Transverse colon (tissue), 4 donors: ENCODE measurements at regions not wholly inside any gene's neighbourhood (a gene's known extent, or its start where the extent isn't known, plus 50 kb on each side); places are given as distances from the start of the nearest gene placed in this dataset.

ENCODE experiments used
- EP300 ChIP-seq: sonication (generic); formaldehyde crosslinking; IDR thresholded peaks from one replicate; pipeline ENCODE4 v1.6.1; 2017; ENCODE audit warnings: antibody characterized with exemption, low read depth
- POLR2A ChIP-seq: fragments of 450-650 bp; IDR thresholded peaks from one replicate; pipeline ENCODE4 v1.6.1; 2016; ENCODE audit warnings: antibody characterized with exemption, mild to moderate bottlenecking, moderate library complexity
- POLR2AphosphoS5 ChIP-seq, 3 donors: sonication (generic); formaldehyde crosslinking; IDR thresholded peaks; one replicate each; pipeline ENCODE4 v1.6.1; 2016; ENCODE audit warnings: antibody characterized with exemption in 3 of 3
- TF ChIP-seq, protein P1 (sequence below), 5 experiments: fragments of 200-600 bp in 3 of 5; fragments of 450-650 bp in 2 of 5; sonication (generic) in 3 of 5; IDR thresholded peaks; 1 replicate in 2 of 5; 2 replicates in 3 of 5; pipeline ENCODE4 v1.5.1; 2016 to 2017; ENCODE audit warnings: antibody characterized with exemption in 5 of 5, inconsistent platforms in 3 of 5, mild to moderate bottlenecking in 2 of 5, moderate library complexity in 1 of 5

DNA sequence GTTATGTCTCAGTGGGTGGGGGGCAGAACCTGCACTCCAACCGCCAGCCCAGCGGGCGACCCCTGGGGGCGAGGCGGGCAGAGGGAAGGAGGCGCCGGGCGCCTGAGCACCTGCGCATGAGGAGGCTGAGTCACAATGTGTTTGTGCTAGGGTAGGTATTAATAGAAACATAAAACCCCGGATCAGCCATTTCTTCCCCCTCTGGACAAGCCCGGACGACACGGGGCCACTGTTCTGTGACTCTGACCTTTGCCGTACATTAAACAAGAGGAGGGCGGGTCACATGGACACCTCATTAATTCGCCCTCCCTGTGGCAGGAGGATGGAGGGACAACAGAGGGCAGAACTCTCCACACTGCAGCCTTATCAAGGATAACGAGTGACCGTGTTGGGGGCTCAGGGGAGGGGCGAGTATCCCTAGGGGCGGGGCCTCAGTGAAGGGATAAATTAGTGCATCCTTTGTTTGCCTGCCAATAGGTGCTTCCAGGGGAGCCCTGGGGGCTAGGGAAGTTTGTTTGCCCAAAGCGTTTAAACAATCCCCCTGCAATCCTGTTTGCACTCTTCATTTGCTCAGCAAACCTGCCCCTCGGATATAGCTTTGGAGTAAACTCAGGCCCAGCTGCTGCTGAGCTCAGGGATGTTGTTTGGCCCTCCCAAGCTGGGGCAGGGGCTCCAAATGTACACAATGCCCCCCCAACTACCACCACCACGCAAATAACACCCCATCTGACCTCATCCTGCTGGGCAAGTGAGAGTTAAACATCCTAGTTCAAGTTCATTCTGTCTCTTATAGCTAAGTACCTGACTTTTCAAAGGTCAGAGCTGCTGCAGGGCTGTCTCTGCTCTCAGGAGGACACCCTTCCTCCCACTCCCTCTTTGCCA, 171.2 kb upstream of the GLI2 start:
- TF ChIP-seq POLR2A (no peak), POLR2AphosphoS5 (IDR thresholded peaks at IDR 0.05) (no peak), EP300 (no peak)
- TF ChIP-seq, protein P1, sequence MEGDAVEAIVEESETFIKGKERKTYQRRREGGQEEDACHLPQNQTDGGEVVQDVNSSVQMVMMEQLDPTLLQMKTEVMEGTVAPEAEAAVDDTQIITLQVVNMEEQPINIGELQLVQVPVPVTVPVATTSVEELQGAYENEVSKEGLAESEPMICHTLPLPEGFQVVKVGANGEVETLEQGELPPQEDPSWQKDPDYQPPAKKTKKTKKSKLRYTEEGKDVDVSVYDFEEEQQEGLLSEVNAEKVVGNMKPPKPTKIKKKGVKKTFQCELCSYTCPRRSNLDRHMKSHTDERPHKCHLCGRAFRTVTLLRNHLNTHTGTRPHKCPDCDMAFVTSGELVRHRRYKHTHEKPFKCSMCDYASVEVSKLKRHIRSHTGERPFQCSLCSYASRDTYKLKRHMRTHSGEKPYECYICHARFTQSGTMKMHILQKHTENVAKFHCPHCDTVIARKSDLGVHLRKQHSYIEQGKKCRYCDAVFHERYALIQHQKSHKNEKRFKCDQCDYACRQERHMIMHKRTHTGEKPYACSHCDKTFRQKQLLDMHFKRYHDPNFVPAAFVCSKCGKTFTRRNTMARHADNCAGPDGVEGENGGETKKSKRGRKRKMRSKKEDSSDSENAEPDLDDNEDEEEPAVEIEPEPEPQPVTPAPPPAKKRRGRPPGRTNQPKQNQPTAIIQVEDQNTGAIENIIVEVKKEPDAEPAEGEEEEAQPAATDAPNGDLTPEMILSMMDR (IDR thresholded peaks at IDR 0.05), result no peak
